ENCODE measurements at regions not wholly inside any gene's neighbourhood (a gene's known extent, or its start where the extent isn't known, plus 50 kb on each side); places are given as distances from the start of the nearest gene placed in this dataset.

DNA sequence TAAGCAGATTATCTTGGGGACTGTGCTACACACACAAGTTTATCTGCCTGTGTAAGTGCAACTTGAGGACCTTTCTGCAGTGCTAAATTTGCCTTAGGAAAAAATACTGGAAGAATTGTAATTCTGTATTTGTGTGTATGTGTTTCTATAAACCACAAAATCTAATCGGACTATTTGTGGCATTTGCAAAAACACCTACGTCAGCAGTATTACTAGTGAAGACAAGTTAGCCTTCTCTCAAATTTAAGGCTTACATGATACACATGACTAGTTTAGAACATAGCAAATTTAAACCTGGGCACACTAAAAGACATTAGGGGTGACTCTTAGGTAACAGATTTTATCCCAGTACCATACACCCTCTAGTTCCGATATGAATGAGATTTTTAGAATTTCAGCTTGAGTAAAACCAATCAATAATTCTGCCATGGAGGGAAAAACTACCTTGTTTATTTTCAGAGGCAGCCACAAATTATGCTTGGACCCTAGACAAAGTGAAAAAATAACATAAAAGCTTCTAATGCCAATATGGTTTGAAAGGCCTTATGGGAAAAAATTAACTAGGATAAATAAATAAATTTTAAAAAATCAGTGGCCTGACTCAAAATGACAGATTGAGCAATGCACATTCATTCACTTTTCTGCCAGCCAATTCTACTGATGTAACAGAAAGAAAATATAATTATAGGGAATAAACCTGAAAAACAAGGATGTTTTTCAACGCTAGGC, 176.4 kb downstream of the SNCA start:
- no peak for TF ChIP-seq POLR2A (IDR thresholded peaks at IDR 0.05; ENCODE audit: low read depth, low read length)
- TF ChIP-seq POLR2AphosphoS5 (IDR thresholded peaks at IDR 0.05; ENCODE audit: low read depth, low read length): no peak

Data from GM12892 (cell line).